ENCODE measurements at regions not wholly inside any gene's neighbourhood (a gene's known extent, or its start where the extent isn't known, plus 50 kb on each side); places are given as distances from the start of the nearest gene placed in this dataset.
"Not testable (repeated sequence)": the region's sequence is repeated elsewhere in the genome, so short reads cannot be mapped to it uniquely, and the experiment has no call there.

DNA sequence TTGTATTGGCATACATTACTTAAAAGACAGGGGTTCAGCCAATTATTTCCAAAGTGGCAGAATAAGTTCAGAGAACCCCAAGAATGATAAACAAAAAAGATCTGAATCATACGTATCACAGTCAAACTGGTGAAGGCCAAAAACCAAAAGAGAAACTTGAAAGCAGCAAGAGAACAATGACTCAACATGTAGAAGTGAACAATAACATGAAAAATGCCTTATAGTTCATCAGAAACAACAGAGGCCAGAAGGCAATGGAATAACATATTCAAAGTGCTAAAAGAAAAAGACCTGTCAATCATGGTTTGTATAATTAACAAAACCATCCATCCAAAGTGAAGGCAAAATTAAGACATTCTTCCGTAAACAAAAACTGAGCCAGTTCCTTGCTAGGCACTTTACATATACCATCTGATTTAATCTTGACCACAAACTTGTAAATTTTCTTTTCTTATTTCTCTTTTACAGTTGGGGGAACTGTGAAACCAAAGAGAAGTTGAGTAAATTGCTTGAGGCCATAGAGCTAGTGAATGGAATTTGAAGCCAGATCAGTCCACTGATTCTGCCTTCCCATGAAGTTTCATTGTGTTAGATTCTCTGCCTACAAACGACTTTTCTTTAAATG is 232.1 kb upstream of the SEL1L start:
- DNase-seq = peak; percentile 5

DNA sequence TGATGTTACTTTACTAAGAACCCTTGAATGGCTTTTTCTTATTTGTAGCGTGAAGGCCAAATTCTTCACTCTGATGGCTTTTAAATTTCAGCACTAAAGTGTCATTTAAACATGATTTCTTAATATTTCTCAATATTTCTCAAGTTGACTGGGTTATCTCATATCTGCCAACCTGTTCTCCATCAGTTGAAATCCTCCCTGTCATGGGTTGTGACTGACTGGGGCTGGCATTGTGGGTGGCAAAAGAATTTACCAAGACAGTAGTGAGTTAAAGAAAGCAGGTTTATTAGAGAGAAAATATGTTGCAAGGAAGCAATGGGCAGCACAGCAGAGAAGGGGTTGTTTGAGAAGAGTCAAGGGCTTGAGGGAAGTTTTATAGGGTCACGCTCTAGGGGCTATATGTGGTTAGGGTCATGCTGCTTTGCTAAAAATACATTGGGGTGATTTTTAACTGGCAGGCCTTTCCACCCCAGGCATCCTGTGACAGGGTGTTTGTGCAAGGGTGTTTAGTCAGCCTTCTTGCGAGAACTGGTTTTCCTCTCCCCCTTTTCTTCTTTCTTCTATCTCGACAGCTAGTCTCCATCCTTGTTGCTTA is 232.8 kb upstream of the SEL1L start:
- DNase-seq = no peak

DNA sequence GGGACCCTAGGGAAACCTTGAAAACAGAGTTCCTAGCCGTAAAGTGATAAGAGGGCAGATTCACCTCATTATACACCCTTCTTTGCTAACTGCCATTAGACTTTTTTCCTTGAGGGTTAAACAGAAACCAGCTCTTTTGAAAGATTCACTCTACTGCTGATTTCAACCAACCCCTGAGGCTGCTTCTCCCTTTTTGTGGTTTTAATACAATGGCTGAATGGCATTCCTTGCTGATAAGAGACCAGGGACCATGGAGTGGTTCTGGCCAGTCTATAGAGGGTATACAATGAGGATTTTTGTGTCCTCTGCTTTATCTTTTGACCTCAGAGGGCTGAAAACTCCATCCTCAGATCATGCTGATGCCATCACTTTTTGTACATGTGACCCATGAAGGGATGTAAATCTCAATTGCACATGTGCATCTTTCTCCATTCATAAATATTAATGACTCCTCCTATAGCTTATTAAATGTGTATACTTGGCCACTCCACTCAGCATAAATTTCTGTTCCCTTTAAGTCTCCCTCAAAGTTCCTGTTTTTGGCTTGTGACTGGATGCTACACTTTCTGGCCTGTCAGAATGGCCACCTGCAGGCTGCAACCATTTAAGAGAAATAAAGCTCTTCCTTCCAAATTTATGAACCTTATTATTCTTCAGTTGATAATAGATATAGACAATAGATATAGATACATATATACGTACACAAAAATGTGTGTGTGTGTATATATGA is 233.8 kb upstream of the SEL1L start:
- DNase-seq = no peak

DNA sequence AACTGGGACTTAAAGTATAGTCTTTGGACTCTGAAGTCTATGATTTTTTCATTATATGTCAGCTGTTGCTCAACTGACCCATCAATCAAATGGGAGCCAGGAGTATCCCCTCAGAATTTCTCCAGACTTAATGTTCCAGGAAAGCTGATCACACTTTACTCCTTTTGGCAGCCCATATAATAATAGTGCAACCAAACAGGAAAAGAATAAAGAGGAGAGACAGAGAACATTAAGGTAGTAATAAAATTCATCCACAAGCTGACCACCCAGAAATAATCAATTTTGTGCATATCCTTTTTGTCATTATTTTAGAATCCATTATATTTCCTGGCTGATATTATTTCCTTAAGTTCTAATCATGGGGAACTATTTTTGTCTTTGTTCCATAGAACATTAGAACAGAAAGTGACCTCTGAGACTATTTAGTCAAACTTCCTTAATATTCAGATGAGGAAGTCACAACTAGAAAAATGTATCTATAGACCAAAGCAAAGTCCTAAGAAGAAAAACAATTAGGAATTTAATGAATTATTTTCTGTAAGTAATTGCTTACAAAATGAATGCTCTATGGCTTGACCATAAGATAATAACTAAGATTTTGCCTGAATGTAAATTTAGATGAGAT is 238.1 kb upstream of the SEL1L start:
- DNase-seq = no peak

DNA sequence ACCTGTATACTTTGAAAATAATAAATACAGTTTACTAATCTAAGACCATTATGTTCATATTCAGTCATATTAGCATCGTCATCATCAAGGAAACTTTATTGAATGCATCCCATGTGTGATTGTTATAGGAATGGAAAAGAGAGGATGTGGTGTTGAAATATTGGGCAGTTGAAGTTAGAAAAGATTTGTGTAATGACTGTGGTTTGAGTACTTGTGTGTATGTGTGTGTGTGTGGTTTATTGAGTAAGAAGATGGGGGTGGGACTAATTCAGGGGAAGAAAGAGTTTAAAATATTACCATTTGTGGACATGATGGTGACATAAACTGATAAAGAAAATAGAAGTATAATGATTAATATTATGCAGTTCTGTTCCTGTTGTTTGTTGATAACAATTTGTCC is 238.7 kb upstream of the SEL1L start:
- DNase-seq = no peak

DNA sequence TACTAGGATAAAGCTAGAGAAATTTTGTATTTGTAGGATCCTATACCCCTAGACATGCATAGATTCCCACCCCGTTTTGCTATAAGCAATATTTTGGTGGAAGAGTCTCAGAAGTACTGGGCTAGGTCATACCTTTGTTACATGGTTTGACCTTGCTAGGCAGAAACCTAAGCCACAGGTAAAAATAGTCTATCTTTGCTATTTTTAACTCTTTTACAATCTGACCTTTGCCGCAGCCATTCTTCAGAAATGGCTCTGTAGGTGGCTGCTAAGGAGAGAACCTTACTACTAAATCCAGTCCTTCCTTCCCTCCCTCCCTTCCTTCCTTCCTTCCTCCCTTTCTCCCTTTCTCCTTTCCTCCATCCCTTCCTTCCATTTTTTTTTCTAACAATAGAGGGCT is 242.9 kb upstream of the SEL1L start:
- DNase-seq = no peak

DNA sequence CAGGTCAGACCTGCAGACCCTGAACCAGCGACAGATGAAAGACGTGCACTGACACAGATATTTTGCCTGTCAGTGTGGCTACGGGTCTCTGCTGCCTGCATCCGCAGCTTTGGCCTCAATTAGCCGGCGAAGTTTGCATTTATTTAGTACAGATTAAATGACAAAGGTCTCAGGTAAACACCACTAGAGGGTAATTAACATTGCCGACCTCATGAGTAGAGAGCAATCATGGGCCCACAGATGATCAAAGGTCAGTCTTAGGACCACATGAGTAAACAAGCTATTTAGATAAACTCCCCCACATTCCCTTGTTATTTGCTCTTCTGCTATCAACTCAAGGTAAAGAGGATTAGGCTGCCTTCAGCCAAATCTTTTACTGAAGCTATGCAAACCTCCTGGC is 248.1 kb upstream of the SEL1L start:
- DNase-seq = not testable (repeated sequence)

DNA sequence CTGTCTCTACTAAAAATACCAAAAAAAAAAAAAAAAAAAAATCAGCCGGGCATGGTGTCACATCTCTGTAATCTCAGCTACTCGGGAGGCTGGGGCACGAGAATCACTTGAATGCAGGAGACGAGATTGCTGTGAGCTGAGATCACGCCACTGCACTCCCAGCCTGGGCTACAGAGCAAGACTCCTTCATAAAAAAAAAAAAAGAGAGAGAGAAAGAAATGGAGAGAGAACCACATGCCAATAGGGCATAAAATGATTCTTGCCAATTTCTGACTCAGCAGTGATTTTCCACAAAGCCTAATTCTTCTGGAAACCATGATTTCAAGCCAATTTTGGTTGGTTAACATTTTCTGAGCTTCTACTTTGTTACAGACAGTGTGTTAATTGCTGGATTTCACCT is 250.4 kb upstream of the SEL1L start:
- no peak for DNase-seq

DNA sequence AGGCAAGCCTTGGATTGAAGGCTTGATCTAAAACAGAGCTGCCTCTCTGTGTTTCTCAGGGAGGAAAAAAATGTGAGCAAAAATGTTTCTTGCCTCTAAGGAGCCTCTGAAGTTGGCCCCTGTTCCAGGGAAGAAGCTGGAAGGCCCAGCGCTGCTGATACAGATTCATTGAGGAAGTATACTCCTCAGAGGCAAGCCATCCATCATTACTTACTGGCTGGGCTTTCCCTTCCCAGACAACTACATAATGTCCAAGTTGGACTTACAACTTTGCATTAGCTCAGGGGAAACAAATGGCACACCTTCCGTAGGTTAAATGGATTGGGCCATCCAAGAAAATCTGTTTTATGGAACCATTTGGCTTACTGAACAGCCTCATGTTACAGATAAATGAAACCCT is 263.7 kb upstream of the SEL1L start:
- no peak for DNase-seq

DNA sequence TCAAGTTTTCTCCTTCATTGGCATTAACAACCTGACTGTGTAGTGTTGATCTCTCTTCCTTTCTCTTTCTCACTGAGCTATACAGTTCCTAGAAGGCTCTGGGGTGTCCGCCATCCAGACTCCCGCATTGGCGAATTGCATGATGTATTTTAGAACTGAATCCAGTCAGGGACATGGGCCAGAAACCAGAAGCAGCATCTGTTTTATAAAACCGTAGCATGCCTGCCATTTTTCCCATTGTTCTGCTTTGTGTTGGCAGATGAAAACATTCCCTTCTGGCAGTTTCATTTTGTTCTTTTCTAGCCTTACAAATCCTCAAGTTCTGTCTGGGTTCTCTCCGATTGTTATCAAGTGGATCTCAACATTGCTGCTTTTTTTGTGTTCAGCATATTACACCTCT is 268.3 kb upstream of the SEL1L start:
- no peak for DNase-seq

DNA sequence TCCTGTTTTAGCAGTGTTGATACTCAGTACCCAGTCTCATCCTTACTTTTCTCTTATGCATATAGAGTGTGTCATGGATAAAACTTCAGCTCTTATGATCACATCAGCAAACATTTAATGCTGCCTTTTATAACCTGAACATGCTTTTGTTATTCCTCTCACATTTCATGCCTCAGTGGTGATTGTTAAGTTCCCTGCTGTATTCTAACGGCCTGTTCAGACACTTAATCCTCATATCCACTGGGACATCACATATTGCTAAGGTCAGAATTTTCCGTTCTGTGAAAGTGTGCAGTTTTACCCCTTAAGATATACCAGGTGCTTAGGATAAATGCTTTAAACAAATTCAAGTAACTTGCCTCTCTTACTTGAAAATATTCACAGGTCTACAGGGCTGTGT is 268.7 kb upstream of the SEL1L start:
- no peak for DNase-seq

DNA sequence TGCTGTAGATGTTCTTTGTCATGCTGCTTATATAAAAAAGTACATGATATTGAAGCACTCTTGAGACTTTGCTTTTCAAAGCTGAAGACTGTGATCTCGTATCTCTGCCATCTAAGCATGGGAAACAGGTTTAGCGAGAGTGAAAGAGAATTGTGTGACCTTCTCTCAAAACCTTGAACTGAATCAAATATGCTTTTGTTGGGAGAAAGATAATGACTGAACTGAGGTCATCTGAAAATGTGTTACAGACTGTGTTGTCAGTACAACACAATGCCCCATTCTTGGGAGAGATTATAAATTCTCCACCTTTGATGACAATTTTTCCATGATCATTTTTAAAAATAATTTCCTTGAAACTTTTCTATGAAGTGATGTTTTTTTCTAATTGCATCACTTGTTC is 272.1 kb upstream of the SEL1L start:
- DNase-seq = no peak

DNA sequence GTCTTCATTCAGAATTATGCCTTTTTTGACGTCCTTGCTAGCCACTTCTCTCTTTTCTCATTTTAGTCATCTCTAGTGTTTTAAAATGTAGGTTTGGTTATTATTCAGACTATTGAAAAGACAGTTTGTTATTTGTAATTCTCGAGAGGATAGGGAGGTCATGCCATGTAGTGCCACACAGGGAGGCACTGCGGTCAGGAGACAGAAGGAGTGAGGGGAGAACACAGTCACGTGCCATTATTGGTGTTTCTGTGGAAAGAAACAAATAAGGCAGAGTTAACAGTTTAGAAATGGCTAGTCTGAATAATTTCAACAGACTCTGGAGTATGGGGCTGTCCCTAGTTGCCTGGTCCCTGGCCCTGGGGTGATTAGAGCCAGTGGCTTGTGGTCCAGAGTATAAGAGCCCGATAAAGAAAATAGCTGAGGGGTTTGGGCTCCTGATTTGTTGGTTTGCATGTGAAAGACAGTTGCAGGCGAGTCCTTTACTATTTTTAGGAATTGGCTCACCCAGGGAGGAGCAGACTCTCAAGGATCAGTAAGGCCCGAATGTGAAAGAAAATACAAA is 278.1 kb upstream of the SEL1L start:
- no peak for DNase-seq

DNA sequence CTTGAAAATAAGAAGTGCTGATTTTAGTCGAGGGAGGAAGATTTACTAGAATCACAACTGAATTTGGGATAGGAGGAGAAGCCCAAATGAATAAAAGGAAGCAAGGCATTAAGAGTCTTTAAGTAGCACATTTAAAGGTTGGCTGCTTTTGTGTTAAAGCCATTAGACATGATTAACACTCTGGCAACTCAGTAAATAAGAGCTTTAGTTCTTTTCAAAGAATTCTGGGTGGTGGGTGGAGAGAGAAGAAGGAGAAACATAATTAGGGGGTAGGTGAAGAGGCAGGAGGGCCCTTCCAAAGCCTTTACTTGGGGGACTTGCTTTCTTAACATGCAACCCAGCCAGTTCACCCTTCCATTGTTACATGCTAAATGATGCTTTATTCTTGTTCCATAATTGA is 284.6 kb upstream of the SEL1L start:
- no peak for DNase-seq

DNA sequence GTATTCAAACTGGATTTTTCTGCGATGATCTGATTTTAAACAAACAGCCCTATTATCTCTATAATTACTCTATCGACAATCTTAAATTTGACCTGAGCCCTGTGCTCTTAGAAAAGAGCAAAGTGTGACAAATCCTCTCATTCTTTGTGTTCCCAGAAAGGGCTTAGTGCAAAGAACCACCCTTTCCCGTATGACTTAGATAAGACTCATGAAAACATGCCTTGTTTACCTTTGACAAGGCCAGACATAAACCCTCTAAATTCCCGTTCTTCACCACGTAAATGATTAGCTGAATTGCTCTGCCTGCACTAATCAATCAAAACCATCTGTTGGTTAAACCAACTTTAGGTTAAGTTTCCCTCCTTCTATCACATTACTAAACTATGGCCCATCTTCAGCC is 285.7 kb upstream of the SEL1L start:
- no peak for DNase-seq

DNA sequence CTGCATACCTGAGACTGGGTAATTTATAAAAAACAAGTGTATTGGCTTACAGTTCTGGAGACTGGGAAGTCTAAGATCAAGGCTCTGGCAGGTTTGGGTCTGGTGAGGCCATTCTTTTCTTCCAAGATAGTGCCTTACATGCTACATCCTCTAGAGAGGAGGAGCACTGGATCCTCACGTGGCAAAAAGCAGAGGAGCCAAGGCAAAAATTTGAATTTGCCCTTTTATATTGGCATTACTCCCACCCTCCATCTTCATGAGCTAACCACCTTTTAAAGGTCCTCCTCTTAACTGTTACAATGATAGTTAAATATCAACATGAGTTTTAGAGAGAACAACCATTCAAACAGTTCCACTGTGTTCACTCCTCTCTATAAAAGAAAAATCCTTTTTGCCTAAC is 286.3 kb upstream of the SEL1L start:
- no peak for DNase-seq

DNA sequence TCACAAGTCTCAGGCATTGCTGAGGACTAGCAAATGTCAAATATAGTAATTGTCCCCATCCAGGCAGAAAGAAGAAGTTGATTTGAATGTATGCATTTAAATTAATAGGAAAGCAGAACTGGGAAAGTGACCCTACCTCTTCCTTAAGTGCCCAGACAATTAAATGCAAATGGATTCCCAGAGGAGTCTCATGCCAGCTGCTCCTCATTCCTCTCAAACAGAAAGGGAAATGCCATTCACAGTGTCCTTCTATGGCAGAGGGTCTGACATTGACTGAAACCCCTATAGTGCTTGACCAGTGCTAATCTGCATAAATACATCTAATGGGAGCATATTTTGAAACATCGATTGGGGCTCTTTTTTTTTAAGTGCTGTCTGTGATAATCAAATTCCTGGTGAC is 292.4 kb upstream of the SEL1L start:
- no peak for DNase-seq

DNA sequence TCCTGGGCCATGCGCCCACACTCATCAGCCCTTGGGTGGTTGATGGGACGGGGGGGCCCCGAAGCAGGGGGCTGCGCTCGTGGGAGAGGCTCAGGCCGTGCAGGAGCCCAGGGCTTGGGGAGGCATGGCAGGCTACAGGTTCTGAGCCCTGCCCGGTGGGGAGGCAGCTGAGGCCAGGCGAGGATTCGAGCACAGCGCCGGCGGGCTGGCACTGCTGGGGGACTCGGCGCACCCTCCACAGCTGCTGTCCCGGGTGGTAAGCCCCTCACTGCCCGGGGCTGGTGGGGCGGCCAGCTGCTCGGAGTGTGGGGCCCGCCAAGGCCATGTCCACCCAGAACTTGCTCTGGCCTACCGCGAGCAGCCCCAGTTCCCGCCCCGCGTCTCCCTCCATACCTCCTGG is 295.8 kb upstream of the SEL1L start:
- DNase-seq = no peak

DNA sequence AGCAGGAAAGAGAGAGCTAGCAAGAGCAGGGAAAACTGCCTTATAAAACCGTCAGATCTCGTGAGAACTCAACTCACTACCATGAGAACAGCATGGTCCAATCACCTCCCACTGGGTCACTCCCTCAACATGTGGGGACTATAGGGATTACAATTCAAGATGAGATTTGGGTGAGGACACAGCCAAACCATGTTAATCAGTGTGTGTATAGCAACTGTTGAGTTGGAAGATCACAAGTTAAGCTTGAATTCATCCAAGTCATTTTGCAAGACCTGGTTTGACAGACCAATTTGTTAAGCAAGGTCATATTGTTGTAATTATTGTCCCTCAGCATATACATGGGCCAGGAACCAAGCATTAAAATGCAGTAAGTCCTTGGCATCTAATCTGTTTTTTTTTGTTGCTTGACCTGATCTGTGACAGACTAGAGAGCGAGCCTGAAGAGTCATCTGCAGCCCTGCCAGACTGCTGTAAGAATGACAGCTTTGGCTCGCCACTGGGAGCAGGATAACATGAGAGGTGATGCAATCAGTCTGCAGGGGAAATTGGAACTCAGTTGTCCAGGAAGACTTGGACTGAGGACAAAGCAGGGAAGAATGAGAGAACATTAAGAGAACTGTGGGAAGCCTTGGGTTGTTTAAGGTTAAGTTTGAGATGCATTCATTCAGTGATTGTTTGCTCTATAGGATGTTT is 297.6 kb upstream of the SEL1L start:
- no peak for DNase-seq

DNA sequence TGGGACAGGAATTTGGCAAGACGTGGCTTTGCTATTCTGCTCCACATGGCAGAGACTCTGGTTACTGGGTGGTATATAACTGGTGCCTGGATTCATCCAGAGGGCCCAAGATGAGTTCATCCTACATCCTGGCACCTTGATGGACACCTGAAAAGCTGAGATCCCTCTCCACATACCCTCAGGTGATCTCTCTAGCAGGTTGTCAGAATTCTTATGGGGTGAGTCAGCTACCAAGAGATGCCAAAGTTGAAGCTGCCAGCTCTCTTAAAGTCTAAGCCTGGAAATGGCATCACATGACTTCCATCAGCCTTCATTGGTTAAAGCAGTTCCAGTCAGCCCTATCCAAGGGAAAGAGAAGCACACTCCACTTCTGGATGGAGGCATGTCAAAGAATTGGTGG is 300.7 kb upstream of the SEL1L start:
- DNase-seq = no peak

DNA sequence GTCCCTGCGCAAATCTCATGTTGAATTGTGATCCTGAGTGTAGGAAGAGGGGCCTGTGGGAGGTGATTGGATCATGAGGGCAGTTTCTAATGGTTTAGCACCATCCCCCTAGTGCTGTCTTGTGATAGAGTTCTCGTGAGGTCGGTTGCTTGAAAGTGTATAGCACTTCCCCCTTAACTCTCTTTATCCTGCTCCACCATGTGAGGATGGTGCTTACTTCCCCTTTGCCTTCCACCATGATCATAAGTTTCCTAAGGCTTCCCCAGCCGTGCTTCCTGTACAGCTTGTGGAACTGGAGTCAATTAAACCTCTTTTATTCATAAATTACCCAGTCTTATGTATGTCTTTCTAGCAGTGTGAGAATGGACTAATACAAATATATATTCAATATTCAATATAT is 303.7 kb upstream of the SEL1L start:
- no peak for DNase-seq

DNA sequence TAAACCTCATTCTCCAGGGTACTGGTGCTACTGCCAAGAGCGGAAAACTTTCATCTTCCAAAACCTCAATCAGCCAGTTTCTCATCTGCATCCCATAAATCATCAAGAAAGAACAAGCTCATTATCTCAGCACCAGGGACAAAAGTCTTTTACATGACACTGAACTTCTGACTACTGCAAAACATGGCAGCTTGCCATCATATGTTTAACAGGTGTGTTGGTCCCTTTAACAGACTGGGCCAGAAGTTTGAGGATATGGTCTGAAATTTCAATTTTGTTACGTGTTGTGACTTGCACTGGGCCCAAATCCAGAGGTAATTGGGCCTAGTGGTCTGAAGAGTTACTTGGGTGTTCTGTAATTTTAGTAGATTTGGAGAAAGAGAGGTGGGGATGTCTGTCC is 305.4 kb upstream of the SEL1L start:
- DNase-seq = no peak

DNA sequence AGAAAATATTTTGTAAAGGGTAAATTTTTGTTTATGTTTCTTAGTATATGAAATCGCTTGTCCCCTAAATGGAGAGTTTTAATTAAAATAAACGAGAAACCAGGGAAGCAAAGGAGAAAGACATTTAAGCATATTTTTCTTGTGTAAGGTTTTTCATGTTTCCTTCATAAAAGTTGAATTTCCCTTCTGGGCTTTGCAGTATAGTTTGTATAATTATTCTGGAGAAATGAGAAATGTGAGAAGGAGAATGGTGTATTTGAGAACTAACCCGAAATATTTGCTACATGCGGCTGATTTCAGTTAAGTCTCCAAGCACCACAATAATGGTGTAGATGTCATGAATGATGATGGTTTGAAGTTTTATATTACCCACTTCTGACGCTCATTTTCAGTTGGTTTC is 307.7 kb upstream of the SEL1L start:
- no peak for DNase-seq
